ENCODE measurements at regions not wholly inside any gene's neighbourhood (a gene's known extent, or its start where the extent isn't known, plus 50 kb on each side); places are given as distances from the start of the nearest gene placed in this dataset.

DNA sequence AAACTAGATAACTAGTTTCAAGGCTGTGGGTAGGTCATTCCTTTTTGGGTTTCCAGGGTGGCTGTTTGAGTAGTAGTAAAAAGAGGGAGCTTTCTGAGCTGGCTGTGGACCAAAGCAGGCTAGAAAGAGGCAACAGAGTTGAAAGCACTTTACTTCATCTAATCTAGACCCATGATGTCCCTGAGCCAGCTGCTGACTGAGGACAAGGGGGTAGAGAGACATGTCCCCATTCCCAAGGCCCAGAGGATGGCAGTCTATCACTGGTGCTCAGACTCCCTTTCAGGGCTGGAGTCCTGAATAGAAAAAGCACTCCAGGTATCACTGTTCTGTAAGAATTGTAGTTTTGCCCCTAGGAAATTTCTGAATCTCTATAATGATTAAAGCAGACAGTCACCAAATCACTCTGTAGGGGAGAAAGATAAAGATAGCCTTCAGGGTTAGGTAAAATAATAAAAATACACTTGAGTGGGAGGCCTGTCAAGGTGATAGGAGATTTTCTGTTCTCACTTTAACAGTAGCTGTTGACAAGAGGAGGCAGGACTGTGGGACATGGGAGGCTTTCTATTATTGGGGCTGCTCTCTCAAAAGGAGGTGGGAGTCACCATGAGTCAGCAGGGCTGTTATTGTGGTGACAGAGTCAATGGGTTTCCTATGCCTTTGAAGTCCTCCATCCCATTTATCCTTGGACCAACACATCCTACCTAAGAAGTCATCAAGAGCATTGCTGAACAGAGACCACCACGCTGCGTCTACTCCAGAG is 190.2 kb upstream of the MPHOSPH6 start:
- no peak overlapping the region for H3K27ac ChIP-seq (ENCODE audit: low read length)
- no peaks in the 10 kb centered on the region for H3K27me3 ChIP-seq (ENCODE audit: control insufficient read depth in 1 of 2, insufficient read depth in 2 of 2, low read length in 2 of 2)
- no peak overlapping the region for H3K9ac ChIP-seq (ENCODE audit: low read length in 2 of 2)
- H3K36me3 ChIP-seq (ENCODE audit: control insufficient read depth in 2 of 2, insufficient read depth in 2 of 2, low read length in 2 of 2) = no peaks in the 10 kb centered on the region
- H3K4me1 ChIP-seq (ENCODE audit: control insufficient read depth, insufficient read depth, low read length) = no peaks in the 10 kb centered on the region
- no peak overlapping the region for H3K4me3 ChIP-seq (ENCODE audit: low read length in 2 of 2)
- H3K9me3 ChIP-seq (ENCODE audit: control insufficient read depth in 2 of 2, low read length in 2 of 2) = no peaks in the 10 kb centered on the region

DNA sequence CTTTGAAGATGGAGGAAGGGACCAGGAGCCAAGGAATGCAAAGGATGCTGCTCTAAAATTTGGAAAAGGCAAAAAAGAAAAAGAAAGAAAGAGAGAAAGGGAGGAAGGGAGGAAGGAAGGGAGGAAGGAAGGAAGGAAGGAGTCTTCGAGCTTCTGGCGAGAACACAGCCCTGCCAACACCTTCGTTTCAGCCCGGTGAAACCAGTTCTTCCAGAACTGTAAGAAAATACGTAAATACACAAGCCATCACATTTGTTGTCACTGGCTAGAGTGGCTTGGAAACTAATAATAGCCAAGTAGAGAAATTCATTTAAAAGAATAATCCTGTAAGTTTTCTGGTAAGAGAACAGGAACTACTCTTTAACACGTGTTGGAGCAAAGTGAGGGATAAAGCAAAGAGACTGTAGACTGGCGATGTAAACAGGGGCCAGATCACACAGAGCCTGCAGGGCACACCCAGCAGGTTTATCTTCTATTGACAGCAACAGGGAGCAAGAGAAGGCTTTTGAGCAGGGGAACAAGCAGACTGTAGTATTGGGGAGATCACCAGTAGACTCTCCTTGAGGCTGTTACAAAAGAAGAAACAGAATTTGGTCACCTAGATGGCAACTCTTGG is 188.7 kb upstream of the MPHOSPH6 start:
- Histone ChIP-seq H3K9ac (ENCODE audit: low read length in 2 of 2) (no peak overlapping the region), H3K36me3 (ENCODE audit: control insufficient read depth in 2 of 2, insufficient read depth in 2 of 2, low read length in 2 of 2) (no peaks in the 10 kb centered on the region), H3K4me1 (ENCODE audit: control insufficient read depth, insufficient read depth, low read length) (no peaks in the 10 kb centered on the region), H3K4me3 (ENCODE audit: low read length in 2 of 2) (no peak overlapping the region), H3K27ac (ENCODE audit: low read length) (no peak overlapping the region), H3K9me3 (ENCODE audit: control insufficient read depth in 2 of 2, low read length in 2 of 2) (no peaks in the 10 kb centered on the region), H3K27me3 (ENCODE audit: control insufficient read depth in 1 of 2, insufficient read depth in 2 of 2, low read length in 2 of 2) (no peaks in the 10 kb centered on the region)

DNA sequence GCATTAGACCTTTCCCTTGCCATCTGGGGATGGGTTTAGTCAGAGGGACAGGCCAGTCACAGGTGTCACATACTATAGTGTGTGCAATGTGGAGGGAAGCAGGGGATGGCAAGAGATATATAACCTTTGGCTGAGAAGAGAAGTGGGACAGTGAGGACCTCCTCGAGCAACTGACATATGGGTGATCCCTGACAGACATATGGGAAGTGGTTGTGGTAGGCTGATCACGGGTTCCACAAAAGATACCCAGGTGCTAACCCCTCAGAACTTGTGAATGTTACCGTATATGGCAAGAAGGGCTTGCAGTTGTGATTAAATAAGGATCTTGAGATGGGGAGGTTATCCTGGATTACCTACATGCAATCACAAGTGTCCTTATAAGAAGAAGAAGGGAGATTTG is 188.1 kb upstream of the MPHOSPH6 start:
- no peak overlapping the region for H3K27ac ChIP-seq (ENCODE audit: low read length)
- H3K9me3 ChIP-seq (ENCODE audit: control insufficient read depth in 2 of 2, low read length in 2 of 2) = no peaks in the 10 kb centered on the region
- no peaks in the 10 kb centered on the region for H3K36me3 ChIP-seq (ENCODE audit: control insufficient read depth in 2 of 2, insufficient read depth in 2 of 2, low read length in 2 of 2)
- H3K9ac ChIP-seq (ENCODE audit: low read length in 2 of 2) = no peak overlapping the region
- no peaks in the 10 kb centered on the region for H3K27me3 ChIP-seq (ENCODE audit: control insufficient read depth in 1 of 2, insufficient read depth in 2 of 2, low read length in 2 of 2)
- H3K4me1 ChIP-seq (ENCODE audit: control insufficient read depth, insufficient read depth, low read length) = no peaks in the 10 kb centered on the region
- no peak overlapping the region for H3K4me3 ChIP-seq (ENCODE audit: low read length in 2 of 2)

DNA sequence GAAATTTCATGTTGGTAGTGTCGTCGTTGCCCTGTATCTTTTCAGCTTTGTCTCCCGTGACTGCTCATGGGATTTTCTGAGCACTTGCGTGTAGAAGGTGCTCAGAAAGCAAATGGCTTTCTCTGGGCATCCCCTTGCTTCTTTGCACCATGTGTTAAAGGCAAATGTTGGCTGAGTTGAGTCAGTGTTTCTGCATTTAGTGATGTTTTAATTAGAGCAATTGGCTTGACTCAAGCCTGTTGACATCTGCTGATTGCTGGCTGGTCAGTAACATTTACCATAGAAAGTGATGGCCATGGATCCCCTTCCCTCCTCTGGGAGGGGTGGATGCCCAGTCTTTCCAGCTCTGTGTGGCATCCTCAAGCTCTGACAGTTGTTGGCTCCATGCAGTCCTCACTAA is 187.2 kb upstream of the MPHOSPH6 start:
- H3K4me3 ChIP-seq (ENCODE audit: low read length in 2 of 2) = no peak overlapping the region
- no peaks in the 10 kb centered on the region for H3K4me1 ChIP-seq (ENCODE audit: control insufficient read depth, insufficient read depth, low read length)
- no peak overlapping the region for H3K9ac ChIP-seq (ENCODE audit: low read length in 2 of 2)
- H3K36me3 ChIP-seq (ENCODE audit: control insufficient read depth in 2 of 2, insufficient read depth in 2 of 2, low read length in 2 of 2) = no peaks in the 10 kb centered on the region
- H3K9me3 ChIP-seq (ENCODE audit: control insufficient read depth in 2 of 2, low read length in 2 of 2) = no peaks in the 10 kb centered on the region
- H3K27me3 ChIP-seq (ENCODE audit: control insufficient read depth in 1 of 2, insufficient read depth in 2 of 2, low read length in 2 of 2) = no peaks in the 10 kb centered on the region
- H3K27ac ChIP-seq (ENCODE audit: low read length) = no peak overlapping the region

DNA sequence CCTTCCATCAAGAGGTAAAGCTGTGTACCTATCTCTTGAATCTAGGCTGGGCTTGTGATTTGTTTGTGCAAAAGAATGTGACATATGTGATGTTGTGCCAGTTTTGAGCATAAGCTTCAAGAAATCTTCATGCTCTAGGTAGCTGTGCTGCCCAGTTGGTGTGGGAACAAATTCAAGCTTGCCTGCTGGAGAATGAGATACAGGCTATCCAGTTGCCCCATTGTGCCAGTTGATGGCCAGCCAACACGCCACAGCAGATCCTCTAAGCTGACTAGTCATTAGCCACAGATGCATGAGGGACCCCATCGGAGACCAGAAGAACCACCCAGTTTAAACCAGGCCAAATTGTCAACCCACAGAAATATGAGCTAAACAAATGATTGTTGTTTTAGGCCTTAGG is 180.5 kb upstream of the MPHOSPH6 start:
- Histone ChIP-seq H3K9me3 (ENCODE audit: control insufficient read depth in 2 of 2, low read length in 2 of 2) (no peaks in the 10 kb centered on the region), H3K36me3 (ENCODE audit: control insufficient read depth in 2 of 2, insufficient read depth in 2 of 2, low read length in 2 of 2) (no peaks in the 10 kb centered on the region), H3K27me3 (ENCODE audit: control insufficient read depth in 1 of 2, insufficient read depth in 2 of 2, low read length in 2 of 2) (no peaks in the 10 kb centered on the region), H3K9ac (ENCODE audit: low read length in 2 of 2) (no peak overlapping the region), H3K4me1 (ENCODE audit: control insufficient read depth, insufficient read depth, low read length) (no peaks in the 10 kb centered on the region), H3K27ac (ENCODE audit: low read length) (no peak overlapping the region), H3K4me3 (ENCODE audit: low read length in 2 of 2) (no peak overlapping the region)

DNA sequence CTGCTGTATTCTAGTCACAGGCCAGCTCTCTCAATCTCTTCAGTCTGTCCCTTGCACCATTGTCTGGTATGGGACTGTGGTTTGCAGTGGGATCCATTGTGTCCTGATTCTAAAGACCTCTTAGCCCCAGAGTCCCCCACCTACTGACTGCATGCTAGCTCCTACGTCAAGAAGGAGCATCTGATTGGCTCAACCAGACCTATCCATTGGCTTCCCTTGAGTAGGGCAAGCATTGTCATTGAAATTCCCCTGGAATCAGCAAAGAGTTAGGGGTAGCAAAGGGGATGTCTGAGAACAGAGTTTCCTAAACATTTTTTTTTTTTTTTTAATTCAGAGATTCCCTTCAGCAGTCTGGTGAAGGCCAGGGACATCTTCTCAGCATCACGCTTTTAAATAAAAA is 175.3 kb upstream of the MPHOSPH6 start:
- Histone ChIP-seq H3K9ac (ENCODE audit: low read length in 2 of 2) (no peak overlapping the region), H3K9me3 (ENCODE audit: control insufficient read depth in 2 of 2, low read length in 2 of 2) (peaks cover 0 to 7% of the 10 kb centered on the region in 2 donors), H3K4me1 (ENCODE audit: control insufficient read depth, insufficient read depth, low read length) (no peaks in the 10 kb centered on the region), H3K27ac (ENCODE audit: low read length) (no peak overlapping the region), H3K4me3 (ENCODE audit: low read length in 2 of 2) (no peak overlapping the region), H3K27me3 (ENCODE audit: control insufficient read depth in 1 of 2, insufficient read depth in 2 of 2, low read length in 2 of 2) (peaks cover 0 to 3% of the 10 kb centered on the region in 2 donors), H3K36me3 (ENCODE audit: control insufficient read depth in 2 of 2, insufficient read depth in 2 of 2, low read length in 2 of 2) (no peaks in the 10 kb centered on the region)

DNA sequence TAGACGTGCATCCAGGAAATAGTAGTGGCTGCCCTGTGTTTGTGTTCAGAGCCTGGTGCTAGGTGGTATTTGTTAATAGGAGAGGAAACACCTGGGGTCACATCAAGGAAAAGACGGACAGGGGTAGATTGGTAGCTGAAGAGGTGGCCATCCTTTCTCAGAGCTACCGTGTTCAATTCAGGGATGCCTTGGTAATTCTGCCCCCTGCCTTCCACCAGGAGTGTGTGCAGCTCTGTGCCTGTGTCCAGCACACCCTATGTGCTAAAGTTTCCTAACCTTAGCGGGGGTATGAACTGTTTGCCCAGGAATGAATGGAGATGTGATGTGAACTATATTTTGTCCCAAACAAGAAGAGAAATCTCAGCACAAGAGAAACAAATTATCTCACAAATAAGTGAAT is 174.1 kb upstream of the MPHOSPH6 start:
- no peak overlapping the region for H3K27ac ChIP-seq (ENCODE audit: low read length)
- H3K9me3 ChIP-seq (ENCODE audit: control insufficient read depth in 2 of 2, low read length in 2 of 2) = peaks cover 0 to 7% of the 10 kb centered on the region in 2 donors
- no peaks in the 10 kb centered on the region for H3K36me3 ChIP-seq (ENCODE audit: control insufficient read depth in 2 of 2, insufficient read depth in 2 of 2, low read length in 2 of 2)
- no peak overlapping the region for H3K9ac ChIP-seq (ENCODE audit: low read length in 2 of 2)
- H3K4me3 ChIP-seq (ENCODE audit: low read length in 2 of 2) = no peak overlapping the region
- no peaks in the 10 kb centered on the region for H3K4me1 ChIP-seq (ENCODE audit: control insufficient read depth, insufficient read depth, low read length)
- peaks cover 0 to 4% of the 10 kb centered on the region in 2 donors for H3K27me3 ChIP-seq (ENCODE audit: control insufficient read depth in 1 of 2, insufficient read depth in 2 of 2, low read length in 2 of 2)

DNA sequence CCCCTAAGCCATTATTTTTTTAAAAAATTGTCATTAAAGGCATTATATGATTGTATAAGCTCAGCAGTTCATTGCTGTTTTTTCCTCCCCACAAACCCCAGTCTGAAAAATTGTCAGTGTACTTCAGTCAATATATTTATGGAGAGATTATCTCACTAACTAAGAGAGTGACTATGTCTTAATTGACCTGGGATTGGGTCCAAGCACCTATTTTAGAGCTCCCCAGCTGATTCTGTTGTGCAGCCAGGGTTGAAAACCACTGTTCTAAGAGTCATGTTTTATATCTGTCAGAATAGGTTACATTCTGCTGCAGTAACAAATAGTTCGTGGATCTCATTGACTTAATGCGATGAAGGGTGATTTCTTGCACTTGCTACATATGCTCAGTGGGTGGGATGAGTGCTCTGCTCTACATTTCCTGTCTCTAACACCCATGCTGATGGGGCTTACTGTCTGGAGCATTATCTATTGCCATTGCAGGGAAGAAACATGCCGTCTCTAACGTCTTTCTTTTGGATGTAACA is 171.2 kb upstream of the MPHOSPH6 start:
- Histone ChIP-seq H3K4me3 (ENCODE audit: low read length in 2 of 2) (no peak overlapping the region), H3K4me1 (ENCODE audit: control insufficient read depth, insufficient read depth, low read length) (no peaks in the 10 kb centered on the region), H3K36me3 (ENCODE audit: control insufficient read depth in 2 of 2, insufficient read depth in 2 of 2, low read length in 2 of 2) (no peaks in the 10 kb centered on the region), H3K27me3 (ENCODE audit: control insufficient read depth in 1 of 2, insufficient read depth in 2 of 2, low read length in 2 of 2) (peaks cover 0 to 4% of the 10 kb centered on the region in 2 donors), H3K9ac (ENCODE audit: low read length in 2 of 2) (no peak overlapping the region), H3K9me3 (ENCODE audit: control insufficient read depth in 2 of 2, low read length in 2 of 2) (peaks cover 0 to 9% of the 10 kb centered on the region in 2 donors), H3K27ac (ENCODE audit: low read length) (no peak overlapping the region)

DNA sequence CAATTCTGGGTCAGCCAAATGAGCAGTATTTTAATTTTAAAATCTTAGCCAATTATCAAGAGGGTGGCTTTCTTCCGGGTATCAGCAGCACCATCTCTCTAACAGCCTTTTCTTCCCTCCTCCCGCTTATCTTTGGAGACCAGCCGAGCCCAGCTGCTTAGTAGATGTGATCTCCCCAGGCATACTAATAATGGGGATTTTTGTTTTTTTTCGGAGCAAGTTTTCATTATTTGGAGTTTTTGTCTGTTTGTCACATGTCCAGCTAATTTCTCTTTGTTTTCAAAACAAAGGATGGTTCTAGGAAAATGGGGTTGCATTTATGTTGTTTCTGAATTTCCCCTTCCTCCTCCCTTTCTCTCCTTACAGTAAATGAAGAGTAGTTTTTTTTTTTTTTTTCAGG is 170.5 kb upstream of the MPHOSPH6 start:
- no peak overlapping the region for H3K9ac ChIP-seq (ENCODE audit: low read length in 2 of 2)
- H3K27ac ChIP-seq (ENCODE audit: low read length) = no peak overlapping the region
- peaks cover 0 to 4% of the 10 kb centered on the region in 2 donors for H3K27me3 ChIP-seq (ENCODE audit: control insufficient read depth in 1 of 2, insufficient read depth in 2 of 2, low read length in 2 of 2)
- peaks cover 0 to 9% of the 10 kb centered on the region in 2 donors for H3K9me3 ChIP-seq (ENCODE audit: control insufficient read depth in 2 of 2, low read length in 2 of 2)
- H3K4me1 ChIP-seq (ENCODE audit: control insufficient read depth, insufficient read depth, low read length) = no peaks in the 10 kb centered on the region
- no peak overlapping the region for H3K4me3 ChIP-seq (ENCODE audit: low read length in 2 of 2)
- no peaks in the 10 kb centered on the region for H3K36me3 ChIP-seq (ENCODE audit: control insufficient read depth in 2 of 2, insufficient read depth in 2 of 2, low read length in 2 of 2)

DNA sequence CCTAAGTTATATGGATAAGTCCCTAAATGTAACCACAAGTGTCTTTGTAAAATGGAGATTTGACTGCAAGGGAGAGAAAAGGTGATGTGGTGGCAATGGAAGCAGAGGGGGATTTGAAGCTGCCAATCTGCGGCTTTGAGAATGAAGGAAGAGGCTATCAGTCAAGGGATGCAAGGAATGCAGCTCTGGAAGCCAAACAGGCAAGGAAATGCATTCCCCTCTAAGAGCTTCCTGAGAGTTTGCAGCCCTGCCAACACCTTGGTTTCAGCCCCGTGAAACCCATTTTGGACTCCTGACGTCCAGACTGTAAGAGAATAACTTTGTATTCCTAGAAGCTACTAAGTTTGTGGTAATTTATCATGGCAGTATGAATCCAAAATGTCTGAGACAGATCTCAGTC is 167.3 kb upstream of the MPHOSPH6 start:
- no peak overlapping the region for H3K27ac ChIP-seq (ENCODE audit: low read length)
- no peaks in the 10 kb centered on the region for H3K36me3 ChIP-seq (ENCODE audit: control insufficient read depth in 2 of 2, insufficient read depth in 2 of 2, low read length in 2 of 2)
- H3K4me3 ChIP-seq (ENCODE audit: low read length in 2 of 2) = no peak overlapping the region
- no peak overlapping the region for H3K9ac ChIP-seq (ENCODE audit: low read length in 2 of 2)
- H3K27me3 ChIP-seq (ENCODE audit: control insufficient read depth in 1 of 2, insufficient read depth in 2 of 2, low read length in 2 of 2) = peaks cover 0 to 4% of the 10 kb centered on the region in 2 donors
- no peaks in the 10 kb centered on the region for H3K4me1 ChIP-seq (ENCODE audit: control insufficient read depth, insufficient read depth, low read length)
- peaks cover 0 to 9% of the 10 kb centered on the region in 2 donors for H3K9me3 ChIP-seq (ENCODE audit: control insufficient read depth in 2 of 2, low read length in 2 of 2)
